NOMO-1 (cell line): ENCODE measurements at regions not wholly inside any gene's neighbourhood (a gene's known extent, or its start where the extent isn't known, plus 50 kb on each side); places are given as distances from the start of the nearest gene placed in this dataset.

Experiments used
- DNase-seq, 2 experiments: peaks; one replicate each; lab custom pipeline; 2025; ENCODE audit not compliant: unreplicated experiment in 2 of 2; lab: John Stamatoyannopoulos, UW

- DNase-seq, result no peak
These were observed 672.2 kb downstream of the INHBA start for GRCh38 chr7:41030673-41031072.

DNA sequence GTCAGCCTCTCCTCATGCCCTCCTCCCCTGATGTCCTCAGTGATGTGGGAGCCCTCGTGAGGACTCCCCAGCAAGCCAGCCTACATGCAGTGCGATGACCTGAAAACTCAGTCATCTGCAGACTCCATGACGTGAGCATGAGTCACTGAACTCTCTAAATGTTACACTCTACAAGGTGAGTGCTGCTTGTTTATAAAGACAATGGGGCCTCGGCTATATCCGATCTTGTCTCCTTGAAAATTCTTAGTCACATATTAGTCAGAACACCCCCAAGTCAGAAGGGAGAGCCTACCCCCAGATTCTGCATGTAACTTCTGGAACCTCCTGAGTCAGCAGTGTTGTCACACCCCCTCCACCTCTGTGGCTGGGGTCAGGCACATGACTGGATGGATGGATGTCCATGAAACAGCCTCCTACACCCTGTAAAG is 673.8 kb downstream of the INHBA start:
- no peak for DNase-seq

DNA sequence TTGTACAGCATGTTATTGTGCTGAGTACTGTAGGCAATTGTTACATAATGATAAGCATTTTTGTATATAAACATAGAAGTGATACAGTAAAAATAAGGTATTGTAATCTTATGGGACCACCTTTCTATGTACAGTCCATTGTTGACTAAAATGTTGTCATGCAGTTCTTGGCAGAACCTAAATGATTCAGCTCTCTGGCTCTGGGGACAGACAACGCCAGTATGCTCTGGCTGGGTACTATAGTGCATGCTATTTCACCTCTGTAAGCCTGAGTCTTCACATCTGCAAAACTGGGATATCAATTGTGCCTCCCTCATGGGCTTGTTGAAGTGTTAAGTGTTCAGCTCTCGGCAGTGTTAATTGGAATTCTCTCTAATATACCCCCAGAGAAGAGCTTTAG is 674.3 kb downstream of the INHBA start:
- no peak for DNase-seq

- no peak for DNase-seq
These were observed 675.3 kb downstream of the INHBA start for GRCh38 chr7:41027428-41028115.

- DNase-seq, result no peak
These were observed 678.8 kb downstream of the INHBA start for GRCh38 chr7:41024126-41024525.

GRCh38 chr7:41020056-41020455 is 682.8 kb downstream of the INHBA start:
- no peak for DNase-seq

GRCh38 chr7:41013117-41013516 is 689.8 kb downstream of the INHBA start:
- no peak for DNase-seq

GRCh38 chr7:41012041-41012440 is 690.8 kb downstream of the INHBA start:
- no peak for DNase-seq

DNA sequence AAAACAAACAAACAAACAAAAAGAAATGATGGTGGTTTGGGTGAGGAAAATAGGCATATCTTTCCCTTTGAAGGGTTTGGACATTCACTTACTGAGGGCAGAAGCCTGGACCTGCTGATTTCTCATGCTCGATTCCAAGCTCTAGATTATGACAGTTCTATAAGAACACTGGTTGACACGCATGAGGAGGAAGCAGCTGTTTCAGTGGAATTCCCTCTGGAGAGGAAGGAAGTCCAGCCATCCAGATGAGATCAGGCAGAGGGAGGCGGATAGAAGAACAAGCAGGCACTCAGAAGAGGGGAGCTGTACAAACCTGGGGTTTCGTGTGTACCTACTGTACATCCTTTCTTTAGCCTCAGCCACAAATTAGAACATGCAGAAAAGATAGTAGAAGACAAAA is 691.9 kb downstream of the INHBA start:
- DNase-seq, result no peak

DNA sequence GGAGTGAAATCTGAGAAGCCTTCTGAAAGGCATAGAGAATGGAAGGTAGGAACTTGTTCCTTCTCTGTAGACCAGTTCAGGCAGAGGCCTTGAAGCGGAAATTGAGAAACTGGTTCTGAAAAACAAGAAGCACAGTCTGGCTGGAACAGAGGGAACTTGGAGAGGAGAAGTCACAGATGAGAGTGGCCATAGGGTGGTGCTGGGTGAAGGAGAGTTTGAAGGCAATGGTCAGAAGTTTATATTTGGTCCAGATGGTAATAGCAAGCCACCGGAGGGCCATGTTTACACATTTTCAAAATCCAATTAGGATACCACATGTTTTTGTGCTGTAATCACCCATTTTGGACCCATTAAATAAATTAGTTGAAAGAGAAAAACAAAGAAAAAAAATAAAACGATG is 692.5 kb downstream of the INHBA start:
- peak; percentile 58 to 85 for DNase-seq

- DNase-seq, result no peak
These were observed 695.1 kb downstream of the INHBA start for GRCh38 chr7:41007811-41008210.

- peak in 1 of 2 experiments; percentile 0 for DNase-seq
These were observed 695.5 kb downstream of the INHBA start for GRCh38 chr7:41007351-41007751.

DNA sequence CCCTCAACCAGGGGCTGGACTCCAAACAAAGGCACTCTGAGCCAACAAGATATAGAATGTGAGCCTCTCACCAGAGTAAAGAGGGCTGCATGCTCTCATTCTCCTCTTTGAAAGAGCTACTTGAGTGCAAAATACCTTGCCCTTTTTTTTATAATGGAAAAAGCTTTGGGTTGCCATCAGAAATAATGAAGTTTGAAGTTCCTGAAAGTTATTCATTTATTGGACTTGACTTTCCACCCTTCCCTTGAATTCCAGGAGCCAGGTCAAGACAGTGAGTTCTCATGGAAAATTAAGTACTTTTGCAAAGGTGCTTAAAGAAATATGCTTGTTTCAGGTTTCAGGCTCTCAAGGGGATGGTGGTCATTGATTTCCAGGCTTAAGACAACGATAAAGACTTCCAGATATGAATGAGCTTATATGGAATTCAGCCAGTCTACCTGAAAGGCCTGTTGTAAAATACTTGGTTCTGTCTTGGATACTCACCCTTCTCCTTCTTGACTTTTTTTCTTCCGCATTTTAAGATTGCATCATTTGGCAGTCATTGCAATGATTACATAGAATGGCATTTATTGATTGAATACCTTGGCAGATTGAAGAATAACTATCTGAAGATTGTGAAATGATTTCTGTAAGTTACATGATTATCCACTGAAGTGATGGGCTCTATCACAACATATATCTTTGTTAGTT is 696.4 kb downstream of the INHBA start:
- DNase-seq, result peak; percentile 10 to 52

GRCh38 chr7:41005374-41005901 is 697.5 kb downstream of the INHBA start:
- DNase-seq, result no peak

DNA sequence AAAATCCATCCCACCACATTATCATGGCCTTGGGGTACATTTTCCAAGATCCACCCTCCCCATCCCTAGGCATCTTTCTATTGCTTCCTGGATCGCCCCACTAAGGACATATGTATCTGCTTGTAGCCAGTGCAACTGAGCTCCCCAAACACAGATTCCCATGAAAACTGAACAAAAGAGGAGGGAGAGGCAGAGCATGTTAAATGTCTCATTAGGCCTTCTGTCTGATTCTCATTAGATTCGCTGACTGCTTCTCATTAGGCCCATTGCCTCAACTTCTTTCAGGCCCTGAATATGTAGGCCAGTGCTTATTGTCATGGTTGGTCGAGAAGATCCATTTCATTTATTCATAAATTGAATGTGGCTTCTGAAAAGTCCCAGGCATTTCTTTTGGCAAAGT is 698.9 kb downstream of the INHBA start:
- no peak for DNase-seq

DNA sequence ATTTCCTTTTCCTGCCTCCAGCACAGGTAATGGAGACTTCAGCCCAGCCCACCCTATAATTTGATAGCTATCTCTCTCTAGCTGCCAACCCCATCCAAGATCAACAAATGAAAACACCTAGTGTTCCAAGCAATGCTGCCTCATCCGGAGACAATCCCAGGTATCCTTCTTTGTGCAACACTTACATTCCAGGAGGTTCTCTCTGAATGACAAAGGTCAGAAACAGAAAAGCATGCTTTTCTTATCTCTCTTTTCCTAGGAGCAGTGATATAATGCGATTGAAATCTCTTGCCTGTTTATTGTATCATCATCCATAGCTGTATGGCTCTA is 699.3 kb downstream of the INHBA start:
- no peak for DNase-seq

DNA sequence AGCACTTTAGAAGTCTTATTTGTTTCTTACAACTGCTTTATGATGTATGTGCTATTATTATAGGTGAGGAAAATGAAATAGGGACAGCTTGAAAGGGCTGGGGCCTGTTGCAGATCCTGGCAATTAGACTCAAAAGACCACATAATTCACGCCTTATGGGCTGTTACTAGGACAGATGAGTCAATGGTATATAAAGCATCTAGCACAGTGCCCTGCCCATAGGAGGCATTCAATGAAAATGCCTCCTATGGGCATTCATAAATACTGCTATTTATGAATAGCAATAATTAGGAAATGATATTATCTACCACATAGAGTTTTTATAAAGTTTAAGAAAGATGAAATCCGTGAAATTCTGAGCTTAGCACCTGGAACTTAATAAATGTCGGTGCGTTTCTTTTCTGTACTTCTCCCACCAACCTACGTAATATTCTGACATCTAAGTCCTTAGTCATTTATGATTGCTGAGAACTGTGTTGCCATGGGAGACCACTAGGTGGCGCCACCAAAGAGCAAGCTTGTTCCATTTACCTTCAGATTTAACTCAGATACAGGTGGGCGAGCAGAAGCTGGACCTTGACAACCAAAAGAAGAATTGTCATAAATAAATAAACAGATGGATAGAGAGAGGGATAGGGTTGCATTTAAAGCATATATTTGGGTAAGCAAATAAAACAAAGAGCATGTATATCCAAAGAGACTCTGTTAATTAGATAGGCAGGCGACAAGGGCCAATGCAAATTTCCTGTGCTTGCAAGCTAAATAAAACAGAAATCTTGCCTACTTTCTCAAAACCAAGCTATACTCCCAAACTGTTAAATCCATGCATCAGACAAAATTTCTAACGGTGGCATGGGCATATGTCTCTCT is 699.9 kb downstream of the INHBA start:
- DNase-seq, result peak; percentile 1 to 31

DNA sequence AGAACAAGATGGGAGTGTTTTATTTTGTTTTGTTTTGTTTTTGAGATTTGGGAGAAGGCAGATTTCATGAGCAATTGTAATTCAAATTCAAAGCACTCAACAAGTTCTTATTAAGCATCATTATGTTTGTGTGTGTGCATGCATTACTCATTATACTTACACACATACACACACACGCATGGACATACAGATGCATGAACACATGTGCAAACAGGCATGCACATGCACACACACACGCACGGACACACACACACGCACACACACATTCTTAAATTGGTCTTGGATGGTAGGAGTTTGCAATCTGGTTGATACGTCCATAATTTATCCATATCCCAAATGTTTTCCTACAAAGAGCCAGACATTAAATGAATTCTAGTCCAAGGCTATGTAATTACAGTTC is 702.8 kb downstream of the INHBA start:
- no peak for DNase-seq

DNA sequence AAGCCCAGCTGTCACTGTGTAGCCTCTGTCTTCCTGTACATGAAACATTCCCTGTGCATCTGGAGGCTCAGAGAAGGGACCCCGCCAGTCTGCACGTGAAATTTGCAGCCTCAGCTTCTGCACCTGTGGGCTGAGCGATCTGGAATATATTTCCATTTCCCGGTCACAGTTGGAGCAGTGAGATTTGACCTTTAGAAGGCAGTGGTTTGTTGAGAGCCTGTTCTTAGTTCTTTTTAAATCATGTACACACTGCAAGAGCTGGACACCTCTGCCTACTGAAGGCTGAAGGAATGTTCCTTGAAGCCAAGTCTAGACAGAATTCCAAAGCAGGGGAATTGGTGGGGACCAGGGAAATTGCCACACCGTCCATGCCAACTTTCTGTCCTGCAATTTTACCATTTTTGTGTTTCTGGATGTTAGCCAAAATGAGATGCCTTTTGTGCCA is 706.6 kb downstream of the INHBA start:
- DNase-seq, result no peak

DNA sequence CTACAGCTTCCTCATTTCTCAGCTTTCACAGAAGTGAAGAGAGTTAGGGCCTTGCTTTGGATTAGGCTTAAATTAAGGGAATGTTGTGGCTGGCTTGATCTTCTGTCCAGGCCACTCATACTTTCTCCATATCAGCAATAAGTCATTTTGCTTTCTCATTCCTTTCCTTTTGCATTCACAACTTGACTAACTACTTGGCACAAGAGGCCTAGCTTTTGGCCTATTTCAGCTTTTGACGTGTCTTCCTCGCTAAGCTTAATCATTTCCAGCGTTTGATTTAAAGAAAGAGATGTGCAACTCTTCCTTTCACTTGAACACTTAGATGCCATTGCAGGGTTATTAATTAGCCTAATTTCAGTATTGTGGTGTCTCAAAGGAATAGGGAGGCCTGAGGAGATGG is 712.0 kb downstream of the INHBA start:
- DNase-seq, result no peak

GRCh38 chr7:40987571-40987970 is 715.3 kb downstream of the INHBA start:
- DNase-seq, result no peak
